BE2C (cell line): ENCODE measurements at regions not wholly inside any gene's neighbourhood (a gene's known extent, or its start where the extent isn't known, plus 50 kb on each side); places are given as distances from the start of the nearest gene placed in this dataset.

Experiments used
- DNase-seq: peaks from one replicate; pipeline ENCODE4 v3.0.0-alpha.2; 2020
- H3K27me3 ChIP-seq: fragments of 250-450 bp; sonication (Bioruptor Pico); 2 replicates; pipeline ENCODE4 v1.5.1; 2020; ENCODE audit warnings: mild to moderate bottlenecking
- H3K36me3 ChIP-seq: fragments of 250-450 bp; sonication (Bioruptor Pico); 2 replicates; pipeline ENCODE4 v1.5.1; 2020; ENCODE audit warnings: mild to moderate bottlenecking
- H3K4me1 ChIP-seq: fragments of 250-450 bp; sonication (Bioruptor Pico); 2 replicates; pipeline ENCODE4 v1.5.1; 2020
- H3K4me3 ChIP-seq: 2 replicates; pipeline ENCODE4 v1.5.1; 2011; ENCODE audit warnings: low read depth, low read length
- H3K9me3 ChIP-seq: fragments of 250-450 bp; sonication (Bioruptor Pico); 2 replicates; pipeline ENCODE4 v1.5.1; 2020
- CTCF ChIP-seq: IDR thresholded peaks from 2 replicates; pipeline ENCODE4 v1.5.1; 2012; ENCODE audit warnings: mild to moderate bottlenecking, low read depth, low read length

GRCh38 chr14:100391724-100392123 is 68.6 kb downstream of the SLC25A47 start:
- DNase-seq = no peak
- no peak for TF ChIP-seq CTCF
- H3K4me3 ChIP-seq = no peak overlapping the region

GRCh38 chr14:100392356-100392755 is 69.2 kb downstream of the SLC25A47 start:
- Histone ChIP-seq H3K9me3 (no peaks in the 10 kb centered on the region), H3K36me3 (no peaks in the 10 kb centered on the region), H3K27me3 (no peaks in the 10 kb centered on the region), H3K4me3 (peak overlapping the region; percentile 30), H3K4me1 (peaks cover 74% of the 10 kb centered on the region)
- peak; percentile 45 for DNase-seq
- TF ChIP-seq CTCF = no peak

More at GRCh38 chr14:100391724-100392123, 68.6 kb downstream of the SLC25A47 start:
- Histone ChIP-seq H3K36me3 (no peaks in the 10 kb centered on the region), H3K27me3 (no peaks in the 10 kb centered on the region), H3K4me1 (peaks cover 75% of the 10 kb centered on the region), H3K9me3 (no peaks in the 10 kb centered on the region)

- Histone ChIP-seq H3K9me3 (no peaks in the 10 kb centered on the region), H3K4me3 (no peak overlapping the region), H3K27me3 (no peaks in the 10 kb centered on the region), H3K36me3 (no peaks in the 10 kb centered on the region), H3K4me1 (peaks cover 72% of the 10 kb centered on the region)
- no peak for TF ChIP-seq CTCF
- DNase-seq = no peak
These were observed 70.2 kb downstream of the SLC25A47 start for GRCh38 chr14:100393362-100393761.

GRCh38 chr14:100393906-100394732 is 71.0 kb downstream of the SLC25A47 start:
- no peak for TF ChIP-seq CTCF
- no peak overlapping the region for H3K4me3 ChIP-seq
- DNase-seq = peak; percentile 83
- H3K9me3 ChIP-seq = no peaks in the 10 kb centered on the region
- no peaks in the 10 kb centered on the region for H3K27me3 ChIP-seq
- no peaks in the 10 kb centered on the region for H3K36me3 ChIP-seq
- peaks cover 72% of the 10 kb centered on the region for H3K4me1 ChIP-seq

GRCh38 chr14:100394886-100395672 is 71.9 kb downstream of the SLC25A47 start:
- Histone ChIP-seq H3K4me3 (no peak overlapping the region), H3K9me3 (no peaks in the 10 kb centered on the region), H3K27me3 (no peaks in the 10 kb centered on the region), H3K4me1 (peaks cover 73% of the 10 kb centered on the region), H3K36me3 (no peaks in the 10 kb centered on the region)
- no peak for TF ChIP-seq CTCF
- no peak for DNase-seq
